Amniotic epithelial cell (primary cell): ENCODE measurements at regions not wholly inside any gene's neighbourhood (a gene's known extent, or its start where the extent isn't known, plus 50 kb on each side); places are given as distances from the start of the nearest gene placed in this dataset.

Experiments
- DNase-seq: peaks from one replicate; pipeline ENCODE4 v3.0.0-alpha.2; 2010; ENCODE audit warnings: low read depth

GRCh38 chr17:70021726-70022125 lies 53.3 kb upstream of the KCNJ16 start:
- DNase-seq, result no peak

GRCh38 chr17:70022175-70022574 lies 52.9 kb upstream of the KCNJ16 start:
- no peak for DNase-seq

- DNase-seq, result peak; percentile 31
These were observed 50.8 kb upstream of the KCNJ16 start for GRCh38 chr17:70024253-70024652.
